Non-pigmented ciliary epithelial cell (primary cell): ENCODE measurements at regions not wholly inside any gene's neighbourhood (a gene's known extent, or its start where the extent isn't known, plus 50 kb on each side); places are given as distances from the start of the nearest gene placed in this dataset.

ENCODE experiments used
- DNase-seq: peaks from one replicate; pipeline ENCODE4 v3.0.0-alpha.2; 2010; ENCODE audit warnings: low read depth

DNA sequence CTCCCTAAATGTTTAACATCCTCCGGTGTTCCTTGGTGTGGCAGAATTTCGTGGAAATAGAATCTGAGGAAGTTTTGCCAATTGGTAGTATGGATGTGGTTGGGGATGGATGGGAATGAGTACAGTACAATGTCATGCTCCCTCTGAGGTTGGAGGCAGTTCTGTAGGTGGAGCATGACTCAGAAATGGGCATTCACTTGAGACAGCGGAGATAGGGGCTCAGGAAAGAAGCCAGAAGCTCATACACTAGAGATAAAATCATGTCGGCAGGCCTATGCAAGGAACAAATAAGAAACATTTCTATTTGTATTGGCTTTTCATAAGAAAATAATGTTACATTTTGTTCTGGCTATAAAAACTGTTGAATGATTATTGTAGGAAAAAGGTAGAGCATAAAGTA is 196.0 kb downstream of the URB2 start:
- DNase-seq, result no peak

DNA sequence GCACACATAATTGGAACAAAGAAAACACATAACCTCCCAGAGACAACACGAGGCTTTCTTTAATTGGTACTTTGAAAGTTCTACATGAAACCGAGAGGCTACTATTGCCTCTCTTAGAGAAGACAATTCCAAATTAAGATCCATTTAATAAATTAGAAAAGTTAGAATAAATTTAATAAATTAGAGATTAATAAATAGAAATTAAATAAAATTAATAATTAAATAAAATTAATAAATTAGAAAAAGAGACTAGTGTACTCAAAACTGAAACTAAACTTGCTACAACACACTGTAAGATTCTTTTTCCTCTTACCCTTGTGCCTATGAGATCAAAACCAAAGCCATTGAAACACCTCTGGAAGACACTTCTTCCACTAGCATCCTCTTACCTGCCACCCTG is 199.0 kb downstream of the URB2 start:
- DNase-seq, result no peak

DNA sequence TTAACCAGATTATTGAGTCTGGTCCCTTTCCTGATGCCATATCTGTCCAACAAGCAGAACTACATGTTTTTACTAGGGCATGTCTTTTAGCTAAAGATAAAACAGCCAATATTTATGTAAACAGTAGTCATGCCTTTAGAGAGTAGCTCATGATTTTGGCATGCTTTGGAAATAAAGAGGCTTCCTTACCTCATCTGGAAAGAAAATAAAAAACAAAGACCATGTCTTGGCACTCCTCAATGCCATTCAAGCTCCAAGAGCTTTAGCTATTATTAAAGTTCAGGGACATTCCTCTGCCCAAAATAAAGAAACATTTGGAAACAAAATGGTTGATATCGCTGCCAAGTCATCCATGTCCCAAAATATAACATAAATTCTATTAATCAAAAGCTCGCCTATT is 202.4 kb downstream of the URB2 start:
- DNase-seq, result no peak

DNA sequence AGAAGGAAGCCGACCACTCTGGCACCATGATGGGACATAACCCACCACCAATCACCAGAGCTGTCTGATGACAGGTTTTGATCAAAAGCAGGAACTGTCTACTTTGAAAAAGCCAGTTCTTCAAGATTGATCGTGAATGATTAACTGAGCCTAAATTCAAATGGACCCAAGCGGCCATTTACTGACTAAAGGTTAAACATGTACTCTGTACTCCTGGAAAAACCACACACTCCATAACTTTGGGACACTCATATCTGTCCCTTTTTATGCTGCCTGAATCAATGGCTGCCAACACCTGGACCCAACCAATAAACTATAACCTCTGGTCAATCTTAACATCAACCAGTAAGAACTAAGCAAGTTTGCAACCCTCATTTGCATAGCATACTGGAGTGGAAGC is 206.6 kb downstream of the URB2 start:
- no peak for DNase-seq

DNA sequence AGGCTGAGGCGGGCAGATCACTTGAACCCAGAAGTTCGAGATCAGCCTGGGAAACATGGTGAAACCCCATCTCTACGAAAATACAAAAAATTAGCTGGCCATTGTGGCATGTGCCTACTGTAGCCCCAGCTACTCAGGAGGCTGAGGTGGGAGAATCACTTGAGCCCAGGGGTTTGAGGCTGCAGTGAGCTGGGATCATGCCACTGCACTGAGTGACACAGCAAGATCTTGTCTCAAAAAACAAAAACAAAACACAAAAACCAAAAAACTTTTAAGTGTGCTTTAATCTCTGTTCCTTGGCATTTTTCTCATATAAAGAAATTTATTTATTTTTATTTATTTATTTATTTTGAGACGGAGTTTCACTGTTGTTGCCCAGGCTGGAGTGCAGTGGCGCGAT is 208.2 kb downstream of the URB2 start:
- DNase-seq, result no peak

DNA sequence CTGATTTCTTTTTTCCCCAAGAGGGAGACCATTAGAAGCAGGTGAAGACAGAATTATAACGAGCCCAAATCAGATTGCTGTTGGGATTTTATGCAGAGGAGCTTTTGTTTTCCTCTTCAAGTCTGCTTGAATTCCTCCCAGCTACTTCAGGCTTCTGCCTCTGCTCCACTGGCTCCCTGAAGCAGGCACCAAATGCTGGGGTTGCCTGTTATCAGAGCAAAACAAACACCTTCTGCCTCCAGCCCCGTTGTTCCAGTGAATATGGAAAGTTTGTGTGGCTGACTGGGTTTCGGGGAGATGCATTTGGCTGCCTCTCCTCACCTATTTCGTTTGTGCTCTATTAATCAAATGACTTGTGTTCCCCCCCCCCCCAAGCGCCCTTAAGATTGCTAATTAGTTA is 209.2 kb downstream of the URB2 start:
- no peak for DNase-seq

DNA sequence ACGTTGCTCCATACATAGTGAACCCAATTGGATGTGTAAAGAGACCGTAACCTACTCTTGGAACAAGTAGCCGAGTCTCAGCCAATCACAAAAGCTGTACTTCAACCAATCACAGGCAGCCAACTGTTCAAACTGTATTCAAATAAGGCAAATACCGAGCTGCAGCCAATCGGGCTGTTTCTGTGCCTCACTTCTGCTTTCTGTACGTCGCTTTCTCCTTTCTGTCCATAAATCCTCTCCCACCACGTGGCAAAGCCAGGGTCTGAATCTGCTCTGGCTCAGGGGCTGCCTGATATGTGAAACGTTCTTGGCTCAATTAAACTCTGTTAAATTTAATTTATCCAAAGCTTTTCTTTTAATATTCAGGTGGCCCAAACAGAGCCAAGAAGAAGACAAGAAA is 210.3 kb downstream of the URB2 start:
- no peak for DNase-seq

DNA sequence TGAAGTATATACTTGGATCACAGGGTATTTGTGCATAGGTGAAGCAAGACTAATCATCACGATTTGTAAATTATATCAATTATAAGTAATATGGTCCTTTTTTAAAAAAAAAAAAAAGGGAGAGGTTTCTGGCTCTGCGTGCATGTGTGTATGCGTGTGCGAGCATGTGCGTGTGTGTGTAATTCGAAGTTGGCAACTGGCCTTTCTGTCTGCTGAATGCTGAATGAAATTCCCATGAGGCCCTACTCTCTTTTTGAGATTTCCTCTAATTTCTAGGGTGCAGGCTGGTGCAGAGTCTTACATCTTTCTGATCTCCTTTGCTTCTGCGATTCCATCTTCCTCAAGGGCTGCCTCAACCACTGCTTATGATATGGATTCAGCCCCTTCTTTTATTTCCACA is 212.2 kb downstream of the URB2 start:
- no peak for DNase-seq

DNA sequence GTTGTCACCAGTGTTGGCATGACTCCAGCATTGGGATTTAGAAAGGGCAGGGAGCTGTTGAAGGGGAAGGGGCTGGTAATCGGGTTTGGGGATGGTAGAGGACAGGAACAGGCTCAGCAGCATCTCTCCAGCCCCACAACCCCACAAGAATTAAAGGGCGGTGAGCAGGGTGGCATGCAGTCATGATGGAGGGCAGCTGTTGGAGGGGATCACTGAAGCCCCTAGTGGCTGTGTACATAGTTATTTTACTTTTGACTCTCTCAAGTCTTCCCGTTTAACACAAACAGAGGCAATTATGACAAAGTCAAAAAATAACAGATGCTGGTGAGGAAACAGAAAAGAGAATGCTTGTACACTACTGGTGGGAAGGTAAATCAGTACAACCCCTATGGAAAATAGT is 213.8 kb downstream of the URB2 start:
- no peak for DNase-seq

DNA sequence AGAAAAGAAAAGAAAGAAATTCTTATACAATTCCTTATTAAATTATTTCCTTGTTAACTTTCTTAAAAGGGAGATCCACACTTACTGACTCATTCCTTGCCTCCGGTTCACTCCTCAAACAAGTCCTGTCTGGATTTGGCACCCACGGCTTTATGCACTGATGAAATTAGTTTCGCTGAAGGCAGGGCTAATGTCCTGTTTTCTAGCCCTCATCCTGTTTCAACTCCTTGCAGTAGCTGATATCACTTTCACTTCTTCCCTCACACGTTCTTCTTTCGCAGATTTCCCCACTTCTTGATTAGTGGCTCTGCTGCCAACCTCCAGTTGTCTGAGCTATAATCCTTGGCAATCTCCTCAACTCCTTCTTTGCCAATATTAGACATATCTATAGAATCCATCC is 215.2 kb downstream of the URB2 start:
- DNase-seq, result no peak

DNA sequence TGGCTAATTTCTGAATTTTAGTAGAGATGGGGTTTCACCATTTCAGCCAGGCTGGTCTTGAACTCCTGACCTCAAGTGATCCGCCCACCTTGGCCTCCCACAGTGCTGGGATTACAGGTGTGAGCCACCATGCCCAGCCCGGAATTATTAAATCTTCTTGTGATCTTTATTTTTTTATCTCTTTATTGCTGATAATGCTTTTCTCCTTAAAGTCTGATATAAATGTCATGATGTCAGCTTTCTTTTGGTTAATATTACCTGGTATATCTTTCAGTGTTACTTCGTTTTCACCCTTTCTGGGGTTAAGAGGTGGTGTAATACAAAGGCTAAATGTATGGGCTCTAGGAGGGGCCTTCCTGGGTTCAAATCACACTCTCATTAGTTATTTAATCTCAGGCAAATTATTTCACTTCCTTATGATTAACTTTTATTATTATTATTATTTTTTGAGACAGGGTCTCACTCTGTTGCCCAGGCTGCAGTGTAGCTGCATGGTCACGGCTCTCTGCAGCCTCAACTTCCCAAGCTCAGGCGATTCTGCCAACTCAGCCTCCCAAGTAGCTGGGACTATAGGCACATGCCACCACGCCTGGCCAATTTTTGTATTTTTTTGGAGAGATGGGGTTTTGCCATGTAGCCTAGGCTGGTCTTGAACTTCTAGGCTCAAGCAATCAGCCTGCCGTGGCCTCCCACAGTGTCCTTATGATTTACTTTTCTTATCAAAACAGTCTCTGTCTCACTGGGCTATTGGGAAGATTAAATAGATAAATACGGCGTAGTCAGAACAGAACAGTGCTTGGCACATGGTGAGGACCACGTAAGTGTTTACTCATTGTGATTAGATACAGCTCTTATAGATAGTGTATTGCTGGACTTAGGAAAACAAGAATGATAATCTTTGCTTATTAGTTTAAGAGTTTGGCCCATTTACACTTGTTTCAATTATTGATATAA is 216.5 kb downstream of the URB2 start:
- no peak for DNase-seq

DNA sequence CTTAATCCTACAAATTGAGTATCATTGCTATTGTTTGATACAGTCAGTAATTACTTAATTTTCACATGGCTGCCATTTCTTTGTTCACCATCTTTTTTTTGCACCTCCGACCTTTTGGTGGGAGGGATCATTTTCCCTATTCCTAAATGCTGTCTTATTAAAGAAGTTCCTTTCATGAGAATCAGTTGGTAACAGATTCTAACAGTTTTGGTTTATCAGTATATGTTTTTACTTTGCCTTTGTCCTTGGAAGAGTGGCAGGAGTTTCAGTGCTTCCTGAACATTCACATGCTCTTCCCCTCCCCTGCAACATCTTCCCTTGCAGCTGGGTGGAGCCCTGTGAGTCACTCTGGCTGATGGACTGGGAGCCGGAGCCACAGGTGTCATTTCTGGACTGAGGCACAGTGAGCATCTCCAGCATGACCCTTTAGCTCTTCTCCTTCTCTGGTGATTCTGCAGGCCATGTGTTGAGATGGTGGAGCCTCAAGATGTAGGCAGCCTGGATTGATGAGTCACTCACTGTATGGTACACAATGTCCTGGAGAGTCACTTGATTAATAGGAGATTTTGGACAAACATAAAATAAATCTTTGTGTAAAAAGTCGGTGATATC is 217.7 kb downstream of the URB2 start:
- DNase-seq, result no peak

DNA sequence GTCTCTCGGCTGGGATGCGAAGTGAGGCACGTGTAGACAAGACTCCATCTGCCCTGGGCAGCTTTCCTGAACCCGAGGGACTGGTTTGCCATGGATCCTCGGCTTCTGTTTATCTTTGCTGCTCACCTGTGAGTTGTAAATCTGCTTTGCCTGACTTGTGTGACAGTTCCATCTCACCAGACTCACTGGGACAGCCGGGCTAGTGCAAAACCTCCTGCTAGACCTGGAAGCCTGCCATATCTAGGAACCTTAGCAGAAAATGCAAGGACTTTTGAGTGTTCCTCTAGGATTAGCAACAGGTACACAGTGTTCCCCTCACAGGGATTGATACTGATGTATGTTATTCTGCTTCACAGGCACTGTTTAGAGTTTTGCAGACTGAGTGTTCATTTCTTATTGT is 218.6 kb downstream of the URB2 start:
- DNase-seq, result no peak

DNA sequence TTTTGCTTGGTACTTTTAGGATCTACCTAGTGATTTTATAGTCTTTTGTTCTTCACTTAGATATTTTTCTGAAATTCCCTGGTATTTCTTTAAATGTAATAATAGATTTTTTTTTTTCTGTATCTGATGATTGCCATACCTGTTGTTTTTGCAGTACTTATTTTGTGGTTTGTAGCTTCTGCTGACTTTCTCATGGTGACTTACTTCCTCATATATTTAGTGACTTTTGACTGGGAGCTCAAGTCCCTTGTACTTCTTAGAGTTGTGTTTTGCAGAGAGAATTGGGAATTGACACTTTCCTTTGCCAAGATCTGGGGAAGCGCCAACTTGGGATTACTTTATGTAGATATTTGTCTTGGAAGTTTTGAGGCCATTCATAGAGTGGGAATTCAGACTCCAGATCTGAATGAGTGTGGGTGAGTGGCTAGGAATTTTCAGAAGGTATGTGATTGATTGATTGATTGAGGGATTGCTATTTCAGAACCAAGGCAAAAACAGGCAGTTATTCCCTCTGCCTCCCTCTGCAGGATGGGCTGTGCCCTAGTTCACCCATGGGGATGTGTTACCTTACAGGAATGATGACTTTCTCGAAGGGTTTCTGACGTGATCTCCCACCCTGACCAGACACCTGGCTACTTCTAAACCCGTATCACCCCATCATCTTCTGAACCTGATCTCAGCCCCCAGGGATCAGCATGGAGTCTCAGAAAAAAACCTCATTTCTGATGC is 219.5 kb downstream of the URB2 start:
- no peak for DNase-seq

DNA sequence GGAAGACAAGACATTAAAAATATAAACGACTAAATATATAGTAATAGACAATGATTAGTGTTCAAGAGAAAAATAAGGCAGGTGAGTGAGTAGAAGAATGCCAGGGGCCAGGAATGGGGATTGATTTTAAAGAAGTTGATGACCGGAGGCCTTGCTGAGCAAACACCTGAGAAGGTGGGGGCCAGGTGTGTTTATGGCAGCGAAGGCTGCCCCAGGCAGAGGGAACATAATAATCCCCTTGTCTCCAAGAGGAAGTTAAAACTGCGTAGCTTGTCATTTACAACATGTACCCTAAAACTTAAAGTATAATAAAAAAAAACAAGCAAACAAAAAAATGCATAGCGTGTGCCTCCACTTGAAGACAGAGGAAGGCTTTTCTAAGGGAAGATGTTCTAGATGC is 220.3 kb downstream of the URB2 start:
- no peak for DNase-seq

DNA sequence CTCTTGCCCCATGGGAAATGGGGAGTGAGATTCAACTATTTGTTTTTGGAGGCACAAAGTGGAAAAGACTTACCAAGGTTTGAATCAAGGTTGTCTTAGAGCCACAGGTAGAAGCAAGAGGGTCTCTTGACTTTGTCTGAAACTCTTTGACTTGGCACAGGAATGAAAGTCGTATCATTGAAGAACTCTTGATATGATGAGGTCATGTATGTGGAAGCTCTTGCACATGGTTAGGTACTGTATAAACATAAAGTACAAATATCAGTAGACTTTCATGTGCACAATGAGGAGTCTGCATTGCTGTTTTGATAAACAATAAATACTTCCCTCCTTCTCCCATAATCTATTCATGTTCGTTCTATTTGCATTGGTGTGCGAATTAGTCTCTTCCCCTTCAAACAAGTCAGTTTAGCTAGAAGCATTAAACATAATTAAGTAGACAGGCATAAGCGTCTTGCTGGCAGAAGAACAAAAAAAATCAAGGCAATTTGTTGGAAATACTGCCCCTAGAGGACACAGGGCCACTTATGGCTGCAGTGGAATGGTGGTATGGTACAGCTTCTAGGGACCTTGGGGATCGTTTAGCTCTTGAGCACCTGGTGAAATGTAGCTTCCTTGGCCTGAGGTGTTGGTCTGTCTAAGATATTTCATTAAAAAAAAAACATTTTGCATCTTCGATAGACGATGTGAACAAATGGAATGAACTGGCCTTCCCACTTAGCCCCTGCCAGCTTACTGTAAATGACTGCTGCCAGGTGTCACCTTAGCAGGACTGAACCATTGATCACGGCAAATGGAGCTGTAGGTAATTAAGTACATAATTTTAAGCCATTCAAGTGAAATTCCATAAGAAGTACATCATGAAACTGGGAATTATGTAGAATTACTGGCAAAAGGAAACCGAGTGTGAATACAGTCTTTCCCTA is 218.0 kb upstream of the GALNT2 start:
- DNase-seq, result no peak

DNA sequence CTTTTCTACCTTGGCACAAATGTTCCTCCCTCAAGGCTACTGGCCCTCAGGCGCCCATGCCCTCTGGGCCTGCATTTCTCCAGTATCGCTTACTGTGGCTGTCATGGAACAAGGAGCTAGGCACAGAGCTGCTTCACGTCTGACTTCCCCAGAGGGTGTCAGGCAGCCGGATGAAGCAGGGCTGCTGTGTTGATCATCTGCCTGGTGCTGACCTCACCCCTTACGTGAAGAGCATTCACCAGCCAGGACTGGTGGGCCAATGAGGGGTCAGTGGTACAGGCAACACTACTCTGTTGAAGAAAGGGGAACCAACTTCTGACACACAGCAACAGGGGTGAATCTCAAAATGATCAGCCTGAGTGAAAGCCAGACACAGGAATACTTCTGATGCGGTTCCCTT is 215.5 kb upstream of the GALNT2 start:
- DNase-seq, result no peak

DNA sequence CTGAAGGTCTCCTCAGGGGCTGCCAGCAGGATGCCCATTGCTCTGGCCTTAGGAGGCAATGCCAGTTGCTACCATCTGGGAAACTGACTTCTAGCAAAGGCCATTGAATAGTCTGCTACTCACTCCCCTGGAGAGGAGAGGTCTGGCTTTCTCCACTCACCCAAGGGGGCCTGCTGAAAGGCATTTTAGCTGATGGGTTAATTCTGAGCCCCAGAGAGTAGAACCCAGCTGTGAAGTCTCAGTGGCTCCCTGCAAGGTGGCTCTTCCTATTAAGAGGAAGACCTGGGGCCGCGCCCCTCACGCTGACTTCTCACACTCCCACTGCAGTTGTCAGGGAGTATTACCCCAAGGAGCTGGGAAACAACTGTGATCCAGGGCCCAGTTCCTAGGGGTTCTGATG is 213.3 kb upstream of the GALNT2 start:
- no peak for DNase-seq

DNA sequence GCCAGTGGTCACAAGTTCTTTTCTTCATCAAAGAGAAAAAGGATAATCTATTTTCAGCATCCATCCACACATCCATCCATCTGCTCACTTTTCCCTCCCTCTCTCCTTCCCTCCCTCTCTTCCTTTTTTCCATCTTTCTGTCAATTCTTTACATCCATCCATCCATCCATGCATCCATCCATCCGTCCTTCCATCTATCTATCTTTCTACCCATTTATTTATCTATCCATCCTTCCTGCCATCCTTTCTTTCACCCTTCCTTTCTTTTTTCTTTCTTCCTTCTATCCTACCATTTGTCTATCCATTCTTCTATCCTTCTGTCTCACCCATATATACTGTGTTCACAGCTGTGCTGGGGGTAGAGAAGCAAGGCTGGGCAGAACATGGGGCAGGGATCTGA is 212.4 kb upstream of the GALNT2 start:
- no peak for DNase-seq

DNA sequence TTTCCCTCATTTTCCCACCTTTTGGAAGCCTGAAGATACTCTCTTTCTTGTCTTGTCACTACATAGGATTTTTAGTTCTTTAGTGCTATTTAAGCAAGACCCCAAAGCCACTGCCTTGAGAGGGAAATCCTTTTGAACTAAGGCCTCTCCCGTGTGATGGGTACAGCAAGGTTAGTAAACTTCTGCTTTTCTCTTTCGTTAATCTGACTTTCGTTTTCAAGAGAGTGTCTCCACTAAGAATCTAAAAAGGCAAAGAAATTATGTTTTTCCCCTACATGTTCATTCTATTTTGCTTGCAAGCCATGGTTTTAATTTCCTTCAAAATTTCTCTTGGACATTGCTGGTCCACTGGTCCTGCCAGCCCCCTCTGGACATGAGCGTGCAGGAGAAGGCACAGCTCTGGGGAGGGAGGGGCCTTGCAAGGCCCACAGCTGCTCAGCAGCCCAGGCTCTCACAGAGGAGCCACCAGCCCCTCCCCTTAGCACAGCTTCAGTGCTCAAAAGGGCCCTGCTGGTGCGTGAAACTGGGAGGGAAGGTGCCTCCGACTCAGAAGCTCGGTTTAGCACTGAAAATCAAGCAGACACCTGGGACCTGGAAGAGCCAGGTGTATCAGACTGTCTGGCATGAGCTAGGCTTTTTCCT is 210.9 kb upstream of the GALNT2 start:
- no peak for DNase-seq

DNA sequence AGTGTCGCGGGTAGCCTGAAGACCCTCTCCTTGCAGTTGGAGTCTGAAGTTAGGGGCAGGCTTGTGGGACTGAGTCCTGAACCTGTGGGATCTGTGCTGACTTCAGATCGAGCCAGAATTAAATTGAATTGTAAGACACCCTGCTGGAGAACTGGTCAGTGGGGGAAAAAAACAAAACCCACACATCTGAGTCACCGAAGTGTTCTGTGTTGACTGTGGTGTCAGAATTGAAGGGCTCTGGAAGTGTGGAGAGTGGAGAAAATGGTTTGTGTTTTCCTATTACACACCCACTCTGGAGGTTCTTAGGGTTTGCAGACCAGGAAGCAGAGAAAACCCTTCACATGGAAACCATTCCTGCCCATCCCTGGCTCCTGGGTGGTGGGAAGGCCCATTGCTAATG is 209.5 kb upstream of the GALNT2 start:
- no peak for DNase-seq

DNA sequence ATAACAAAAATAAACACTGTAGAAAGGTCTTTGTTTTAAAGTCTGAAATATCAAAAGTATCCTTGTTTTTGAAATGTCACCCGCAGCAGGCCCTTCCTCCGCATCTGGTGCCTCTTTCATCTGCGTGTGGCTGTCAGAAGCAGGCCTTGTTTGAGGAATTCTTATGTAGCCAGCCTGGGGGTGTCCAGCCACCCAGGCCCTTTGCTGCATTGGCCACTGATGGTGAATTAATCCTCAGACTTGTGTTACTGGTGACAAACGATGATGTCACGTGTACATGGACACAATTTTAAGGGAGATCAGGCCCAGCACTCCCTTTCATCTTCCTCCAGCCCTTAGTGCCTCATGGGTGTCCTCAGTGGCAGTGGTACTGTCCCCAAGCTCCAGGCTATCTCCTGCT is 208.0 kb upstream of the GALNT2 start:
- no peak for DNase-seq
